Astrocyte (in vitro differentiated cells and primary cell): ENCODE measurements at regions not wholly inside any gene's neighbourhood (a gene's known extent, or its start where the extent isn't known, plus 50 kb on each side); places are given as distances from the start of the nearest gene placed in this dataset.
A peak's percentile ranks its signal among the peaks of the same experiment; 100 is the strongest.

ENCODE experiments used
- DNase-seq: peaks from one replicate; pipeline ENCODE4 v3.0.0-alpha.2; 2010; ENCODE audit warnings: low read depth
- FAIRE-seq: peaks from 2 replicates; lab custom pipeline; 2011; peaks lifted over from hg19 to GRCh38; lab: Jason Lieb, UNC
- H2AFZ ChIP-seq: 2 replicates; pipeline ENCODE4 v1.6.0; 2012; ENCODE audit warnings: low read depth, low read length, inconsistent platforms
- H3K27ac ChIP-seq: 2 replicates; pipeline ENCODE4 v1.5.1; 2011; ENCODE audit warnings: low read depth, low read length, inconsistent platforms
- H3K27me3 ChIP-seq: 2 replicates; pipeline ENCODE4 v1.6.0; 2011; ENCODE audit warnings: low read length, inconsistent platforms; ENCODE audit not compliant: insufficient read depth
- H3K36me3 ChIP-seq: 2 replicates; pipeline ENCODE4 v1.5.1; 2011; ENCODE audit warnings: low read length, inconsistent platforms; ENCODE audit not compliant: insufficient read depth
- H3K4me1 ChIP-seq: 2 replicates; pipeline ENCODE4 v1.5.1; 2011; ENCODE audit warnings: low read length, inconsistent platforms; ENCODE audit not compliant: insufficient read depth
- H3K4me2 ChIP-seq: 2 replicates; pipeline ENCODE4 v1.6.0; 2012; ENCODE audit warnings: low read length, inconsistent platforms
- H3K4me3 ChIP-seq: 2 replicates; pipeline ENCODE4 v1.5.1; 2011; ENCODE audit warnings: low read depth, mild to moderate bottlenecking, low read length, inconsistent platforms; ENCODE audit not compliant: insufficient read depth
- H3K79me2 ChIP-seq: 2 replicates; pipeline ENCODE4 v1.6.0; 2012; ENCODE audit warnings: mild to moderate bottlenecking, low read length, inconsistent platforms; ENCODE audit not compliant: insufficient read depth
- H3K9ac ChIP-seq: 2 replicates; pipeline ENCODE4 v1.6.0; 2012; ENCODE audit warnings: mild to moderate bottlenecking, low read length, inconsistent platforms
- H3K9me3 ChIP-seq: 2 replicates; pipeline ENCODE4 v1.5.1; 2012; ENCODE audit warnings: low read depth, mild to moderate bottlenecking, low read length, inconsistent platforms; ENCODE audit not compliant: insufficient read depth
- H4K20me1 ChIP-seq: 2 replicates; pipeline ENCODE4 v1.6.0; 2012; ENCODE audit warnings: low read length, inconsistent platforms; ENCODE audit not compliant: insufficient read depth
- H3K27ac Mint-ChIP-seq: one replicate; pipeline ENCODE4 v1.8.0; 2021; ENCODE audit warnings: mild to moderate bottlenecking, mixed read lengths; ENCODE audit not compliant: unreplicated experiment
- H3K27me3 Mint-ChIP-seq: one replicate; pipeline ENCODE4 v1.8.0; 2021; ENCODE audit warnings: low read depth, mixed read lengths; ENCODE audit not compliant: unreplicated experiment
- H3K36me3 Mint-ChIP-seq: one replicate; pipeline ENCODE4 v1.8.0; 2021; ENCODE audit warnings: low read depth, mixed read lengths; ENCODE audit not compliant: unreplicated experiment
- H3K4me1 Mint-ChIP-seq: one replicate; pipeline ENCODE4 v1.8.0; 2021; ENCODE audit warnings: low read depth, mixed read lengths; ENCODE audit not compliant: unreplicated experiment
- H3K4me3 Mint-ChIP-seq: one replicate; pipeline ENCODE4 v1.8.0; 2021; ENCODE audit warnings: mild to moderate bottlenecking, moderate library complexity, mixed read lengths; ENCODE audit not compliant: unreplicated experiment
- H3K9me3 Mint-ChIP-seq: one replicate; pipeline ENCODE4 v1.8.0; 2021; ENCODE audit warnings: mild to moderate bottlenecking, mixed read lengths; ENCODE audit not compliant: unreplicated experiment
- CTCF ChIP-seq: IDR thresholded peaks from 2 replicates; pipeline ENCODE4 v1.5.1; 2011; ENCODE audit warnings: low read depth, mild to moderate bottlenecking, inconsistent platforms, low read length, moderate library complexity; ENCODE audit not compliant: insufficient read depth
- EZH2 ChIP-seq: IDR thresholded peaks from 2 replicates; pipeline ENCODE4 v1.6.1; 2012; ENCODE audit warnings: mild to moderate bottlenecking, low read length, inconsistent platforms; ENCODE audit not compliant: insufficient read depth

DNA sequence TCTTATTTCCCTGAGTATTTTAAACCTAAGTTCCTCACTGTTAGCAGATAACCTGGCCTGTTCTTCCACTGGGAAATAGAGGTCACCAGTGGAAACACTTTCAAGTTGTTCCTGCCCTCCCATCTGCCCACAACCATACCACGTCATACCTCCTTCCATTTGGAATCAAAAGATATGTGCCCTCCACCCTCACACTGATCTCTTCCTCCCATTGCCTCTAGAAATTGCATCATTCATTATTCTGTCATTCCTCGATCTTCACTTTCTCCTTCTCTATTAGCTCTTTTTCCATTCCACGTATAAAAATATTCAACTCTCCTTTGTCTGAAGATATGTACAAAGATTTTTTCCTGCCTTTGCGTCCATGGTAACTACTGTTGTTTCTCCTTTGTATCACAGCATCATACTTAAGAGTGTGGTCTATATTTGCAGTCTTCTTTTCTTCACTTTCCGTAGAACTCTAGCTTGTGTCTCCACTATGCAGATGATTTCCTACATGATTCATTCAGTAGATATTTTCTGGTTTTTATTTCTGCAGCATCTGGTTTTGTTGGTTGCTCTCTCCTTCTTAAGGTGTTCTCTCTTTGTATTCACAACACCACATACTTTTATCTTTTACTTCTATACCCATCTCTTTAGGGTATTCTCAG is 312.3 kb downstream of the REEP3 start:
- H3K27ac Mint-ChIP-seq: peak overlapping the region; percentile 75
- Histone ChIP-seq H3K9ac (no peak overlapping the region), H3K4me3 (no peak overlapping the region), H2AFZ (no peak overlapping the region), H3K27me3 (peaks cover 4% of the 10 kb centered on the region), H3K36me3 (no peaks in the 10 kb centered on the region), H3K27ac (no peak overlapping the region), H3K4me1 (no peaks in the 10 kb centered on the region), H3K4me2 (no peak overlapping the region), H3K9me3 (no peaks in the 10 kb centered on the region), H3K79me2 (no peaks in the 10 kb centered on the region), H4K20me1 (no peaks in the 10 kb centered on the region)
- DNase-seq (peak; percentile 4), FAIRE-seq (no peak)
- no peaks in the 10 kb centered on the region for H3K36me3 Mint-ChIP-seq
- H3K4me3 Mint-ChIP-seq: peak overlapping the region; percentile 13
- H3K9me3 Mint-ChIP-seq: no peaks in the 10 kb centered on the region
- peaks cover 14% of the 10 kb centered on the region for H3K4me1 Mint-ChIP-seq
- no peak for TF ChIP-seq EZH2
- TF ChIP-seq CTCF: no peak
- peaks cover 3% of the 10 kb centered on the region for H3K27me3 Mint-ChIP-seq

DNA sequence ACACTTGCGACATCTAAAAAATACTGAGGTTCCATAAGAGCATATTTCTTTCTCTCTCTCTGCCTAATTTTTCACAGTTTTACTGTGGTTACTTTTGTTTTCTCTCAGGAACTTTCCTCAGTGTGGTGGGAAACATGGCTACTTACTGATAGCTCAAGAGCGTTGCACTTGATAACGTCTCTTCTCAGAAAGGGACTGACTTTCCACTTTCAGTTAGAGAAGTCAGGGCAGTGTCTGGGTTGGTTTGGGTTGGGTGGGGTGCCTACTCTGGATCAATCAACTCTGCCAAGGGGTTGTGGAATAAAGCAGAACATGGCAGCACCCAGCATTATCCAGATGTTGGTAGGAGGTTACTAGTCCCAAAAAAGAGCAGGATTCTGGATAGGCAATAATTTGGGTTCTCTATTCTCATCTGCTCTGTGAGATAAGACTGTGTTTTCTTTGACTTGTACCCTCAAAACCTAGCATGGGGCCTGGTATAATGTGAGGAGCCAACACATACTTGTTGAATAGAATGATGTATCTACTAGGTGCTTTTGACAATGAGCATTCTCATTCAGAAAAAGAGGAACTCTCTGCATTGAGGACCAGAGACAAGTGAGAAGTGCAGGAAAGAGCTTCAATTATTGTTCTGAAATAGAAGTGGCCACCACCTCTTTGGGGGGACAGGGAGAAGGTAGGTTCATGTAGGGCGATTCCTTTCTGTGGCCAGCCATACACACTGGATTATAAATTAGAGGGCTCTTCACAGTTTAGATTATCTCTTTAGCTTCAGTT is 315.7 kb downstream of the REEP3 start:
- Mint-ChIP-seq H3K36me3 (no peaks in the 10 kb centered on the region), H3K4me1 (peaks cover 14% of the 10 kb centered on the region), H3K27ac (no peak overlapping the region), H3K4me3 (no peak overlapping the region), H3K9me3 (no peaks in the 10 kb centered on the region), H3K27me3 (peaks cover 19% of the 10 kb centered on the region)
- no peaks in the 10 kb centered on the region for H3K9me3 ChIP-seq
- H3K9ac ChIP-seq: no peak overlapping the region
- H3K36me3 ChIP-seq: no peaks in the 10 kb centered on the region
- no peaks in the 10 kb centered on the region for H3K4me1 ChIP-seq
- H3K27me3 ChIP-seq: peaks cover 6% of the 10 kb centered on the region
- DNase-seq: no peak
- H3K4me2 ChIP-seq: no peak overlapping the region
- H2AFZ ChIP-seq: no peak overlapping the region
- no peak overlapping the region for H3K4me3 ChIP-seq
- no peaks in the 10 kb centered on the region for H3K79me2 ChIP-seq
- no peak for FAIRE-seq
- H4K20me1 ChIP-seq: no peaks in the 10 kb centered on the region
- H3K27ac ChIP-seq: no peak overlapping the region
- TF ChIP-seq EZH2 (no peak), CTCF (no peak)

- Histone ChIP-seq H3K4me2 (no peak overlapping the region), H3K9me3 (no peaks in the 10 kb centered on the region), H3K79me2 (no peaks in the 10 kb centered on the region), H3K9ac (no peak overlapping the region), H3K4me3 (no peak overlapping the region), H3K4me1 (no peaks in the 10 kb centered on the region), H3K27me3 (peaks cover 6% of the 10 kb centered on the region), H3K27ac (no peak overlapping the region), H4K20me1 (no peaks in the 10 kb centered on the region), H3K36me3 (no peaks in the 10 kb centered on the region), H2AFZ (no peak overlapping the region)
- DNase-seq (no peak), FAIRE-seq (no peak)
- Mint-ChIP-seq H3K4me3 (no peak overlapping the region), H3K27me3 (peaks cover 22% of the 10 kb centered on the region), H3K27ac (no peak overlapping the region), H3K9me3 (peaks cover 3% of the 10 kb centered on the region), H3K4me1 (peaks cover 2% of the 10 kb centered on the region), H3K36me3 (no peaks in the 10 kb centered on the region)
- TF ChIP-seq CTCF: no peak
- no peak for TF ChIP-seq EZH2
These were observed 320.6 kb downstream of the REEP3 start for GRCh38 chr10:63841761-63842160.
